ENCODE measurements at regions not wholly inside any gene's neighbourhood (a gene's known extent, or its start where the extent isn't known, plus 50 kb on each side); places are given as distances from the start of the nearest gene placed in this dataset.

GRCh38 chr5:2631758-2632157, 119.7 kb downstream of the IRX2 start:
- Mint-ChIP-seq H3K9me3 (ENCODE audit: unreplicated experiment) (no peaks in the 10 kb centered on the region), H3K4me3 (ENCODE audit: unreplicated experiment) (no peak overlapping the region), H3K36me3 (ENCODE audit: insufficient read depth, unreplicated experiment) (no peaks in the 10 kb centered on the region), H3K27ac (ENCODE audit: low read depth, unreplicated experiment) (no peak overlapping the region), H3K4me1 (ENCODE audit: insufficient read depth, unreplicated experiment) (no peaks in the 10 kb centered on the region), H3K27me3 (ENCODE audit: insufficient read depth, unreplicated experiment) (peaks cover 14% of the 10 kb centered on the region)
- ChIA-PET CTCF (no interaction called here), POLR2A (interaction anchor here (0.8 to 1.2 kb wide), 2 partner anchors 17 to 64 kb away, joined by 3 read pairs; no protein-coding TSS in a partner anchor)
- intact Hi-C loops (cut with micrococcal nuclease), result no loop called here
- DNase-seq (ENCODE audit: unreplicated experiment), result no peak
- no peak for TF ChIP-seq CTCF (IDR thresholded peaks at IDR 0.05; ENCODE audit: unreplicated experiment)
- no TSS peak for BruUV-seq (replicated peaks)

- TF ChIP-seq CTCF (IDR thresholded peaks at IDR 0.05; ENCODE audit: unreplicated experiment), result no peak
- no peak for DNase-seq (ENCODE audit: unreplicated experiment)
- no TSS peak for BruUV-seq (replicated peaks)
- Mint-ChIP-seq H3K4me3 (ENCODE audit: unreplicated experiment) (no peak overlapping the region), H3K27me3 (ENCODE audit: insufficient read depth, unreplicated experiment) (peaks cover 14% of the 10 kb centered on the region), H3K4me1 (ENCODE audit: insufficient read depth, unreplicated experiment) (no peaks in the 10 kb centered on the region), H3K9me3 (ENCODE audit: unreplicated experiment) (no peaks in the 10 kb centered on the region), H3K36me3 (ENCODE audit: insufficient read depth, unreplicated experiment) (no peaks in the 10 kb centered on the region), H3K27ac (ENCODE audit: low read depth, unreplicated experiment) (no peak overlapping the region)
- CTCF ChIA-PET, result interaction anchor here (0.6 kb wide), 1 partner anchor 66 kb away, joined by 3 read pairs; no protein-coding TSS in a partner anchor
- intact Hi-C loops (cut with micrococcal nuclease), result no loop called here
- POLR2A ChIA-PET, result no interaction called here
Observed at GRCh38 chr5:2629045-2629444, 122.4 kb downstream of the IRX2 start.

GRCh38 chr5:2627867-2628266, 123.6 kb downstream of the IRX2 start:
- no TSS peak for BruUV-seq (replicated peaks)
- Mint-ChIP-seq H3K4me1 (ENCODE audit: insufficient read depth, unreplicated experiment) (no peaks in the 10 kb centered on the region), H3K27ac (ENCODE audit: low read depth, unreplicated experiment) (no peak overlapping the region), H3K9me3 (ENCODE audit: unreplicated experiment) (no peaks in the 10 kb centered on the region), H3K4me3 (ENCODE audit: unreplicated experiment) (no peak overlapping the region), H3K27me3 (ENCODE audit: insufficient read depth, unreplicated experiment) (peaks cover 14% of the 10 kb centered on the region), H3K36me3 (ENCODE audit: insufficient read depth, unreplicated experiment) (no peaks in the 10 kb centered on the region)
- ChIA-PET CTCF (no interaction called here), POLR2A (no interaction called here)
- intact Hi-C loops (cut with micrococcal nuclease), result no loop called here
- no peak for DNase-seq (ENCODE audit: unreplicated experiment)
- no peak for TF ChIP-seq CTCF (IDR thresholded peaks at IDR 0.05; ENCODE audit: unreplicated experiment)

GRCh38 chr5:2626572-2626971, 124.9 kb downstream of the IRX2 start:
- no peaks in the 10 kb centered on the region for H3K9me3 Mint-ChIP-seq (ENCODE audit: unreplicated experiment)
- no peaks in the 10 kb centered on the region for H3K4me1 Mint-ChIP-seq (ENCODE audit: insufficient read depth, unreplicated experiment)
- DNase-seq (ENCODE audit: unreplicated experiment), result no peak
- intact Hi-C loops (cut with micrococcal nuclease), result no loop called here
- POLR2A ChIA-PET, result no interaction called here
- no peak overlapping the region for H3K27ac Mint-ChIP-seq (ENCODE audit: low read depth, unreplicated experiment)
- no peak for TF ChIP-seq CTCF (IDR thresholded peaks at IDR 0.05; ENCODE audit: unreplicated experiment)
- BruUV-seq (replicated peaks), result no TSS peak
- peaks cover 12% of the 10 kb centered on the region for H3K27me3 Mint-ChIP-seq (ENCODE audit: insufficient read depth, unreplicated experiment)
- CTCF ChIA-PET, result interaction anchor here (0.6 kb wide), 2 partner anchors 579 to 733 kb away, joined by 3 to 6 read pairs; no protein-coding TSS in a partner anchor
- H3K36me3 Mint-ChIP-seq (ENCODE audit: insufficient read depth, unreplicated experiment), result no peaks in the 10 kb centered on the region
- no peak overlapping the region for H3K4me3 Mint-ChIP-seq (ENCODE audit: unreplicated experiment)

Data from MCF 10A (cell line).